Heart right ventricle (tissue), 16 donors: ENCODE measurements at regions not wholly inside any gene's neighbourhood (a gene's known extent, or its start where the extent isn't known, plus 50 kb on each side); places are given as distances from the start of the nearest gene placed in this dataset.
A peak's percentile ranks its signal among the peaks of the same experiment; 100 is the strongest.

ENCODE experiments used
- ATAC-seq, 8 donors: fragments of 200-7000 bp; cut with Tn5 transposase; one replicate each; pipeline ENCODE4 v1.9.1; 2020; ENCODE audit warnings: mild to moderate bottlenecking in 8 of 8, moderate library complexity in 8 of 8, moderate number of reproducible peaks in 1 of 8
- DNase-seq, 2 donors: peaks; one replicate each; pipeline ENCODE4 v3.0.0-alpha.2; 2020
- H3K27ac ChIP-seq, 10 donors: fragments of 200-600 bp; sonication (generic) in 2 of 10; one replicate each; pipeline versions ENCODE4 v1.5.0 to v1.8.0; 2020 to 2022; ENCODE audit warnings: mild to moderate bottlenecking in 3 of 10
- H3K27me3 ChIP-seq, 7 donors: fragments of 200-600 bp; one replicate each; pipeline ENCODE4 v1.8.0; 2021 to 2022; ENCODE audit warnings: mild to moderate bottlenecking in 2 of 7
- H3K36me3 ChIP-seq, 9 donors: fragments of 200-600 bp; sonication (generic) in 1 of 9; one replicate each; pipeline versions ENCODE4 v1.5.0 to v1.8.0; 2020 to 2022; ENCODE audit warnings: mild to moderate bottlenecking in 2 of 9
- H3K4me1 ChIP-seq, 9 donors: fragments of 200-600 bp; sonication (generic) in 1 of 9; one replicate each; pipeline versions ENCODE4 v1.5.0 to v1.8.0; 2020 to 2022; ENCODE audit warnings: mild to moderate bottlenecking in 4 of 9
- H3K4me3 ChIP-seq, 10 donors: fragments of 200-600 bp; sonication (generic) in 2 of 10; one replicate each; pipeline versions ENCODE4 v1.5.0 to v1.8.0; 2020 to 2022; ENCODE audit warnings: mild to moderate bottlenecking in 7 of 10, moderate library complexity in 2 of 10
- H3K9me3 ChIP-seq, 11 donors: fragments of 200-600 bp in 10 of 11; sonication (generic) in 2 of 11; one replicate each; pipeline versions ENCODE4 v1.5.0 to v1.8.0; 2013 to 2022; ENCODE audit warnings: mild to moderate bottlenecking in 2 of 11, control low read depth in 1 of 11, moderate library complexity in 1 of 11
- CTCF ChIP-seq, 9 donors: fragments of 200-600 bp; sonication (generic) in 2 of 9; IDR thresholded peaks; one replicate each; pipeline versions ENCODE4 v1.5.0 to v1.8.0; 2021 to 2022; ENCODE audit warnings: antibody characterized with exemption in 9 of 9, mild to moderate bottlenecking in 5 of 9, moderate library complexity in 1 of 9
- WGBS, 2 donors: extraction: QIAGEN DNeasy Blood & Tissue Kit; methylation state at CpG; one replicate each; pipeline ENCODE4 v1.1.7; 2013; ENCODE audit warnings: inconsistent platforms in 1 of 2; 5-methylcytosine and 5-hydroxymethylcytosine counted together
- intact Hi-C, 10 donors: fragments of 100-400 bp; cut with DNase I; formaldehyde crosslinking; loops; one replicate each; pipeline versions ENCODE4 v1.11.1 to v1.14.2; 2022
- donor health status: Arrhythmogenic right ventricular cardiomyopathy.
- donor health status: ischemic (EF 13 %, LVEDD 7.1; RV severe dilation, severe dysfunction).
- donor health status: healthy with polysubstance abuse.
- donor health status: DM: no; HTN: yes; CAD: no.
- donor health status: DM: no; HTN: no; CAD: no.
- donor health status: ischemic (EF 25% LVEDD 6.9; RV normal size, moderate dysfunction).
- donor health status: ischemic (EF 25% LVEDD 5.7; RV mildly dilated, moderate dysfunction).
- donor health status: healthy.
- donor health status: DM: yes; HTN: yes; CAD: no.
- donor health status: Ischemic cardiomyopathy.
- donor health status: ischemic (EF 35%, LVEDD 5.7; RV mildly dilated, moderate dysfunction).
- donor health status: nonischemic (EF 11% LVEDD 7.7; RV severe dilation, severe dysfunction).
- donor health status: DM: yes; HTN: yes; CAD: no.
- donor health status: PGD.
- donor health status: ischemic (EF 29% LVEDD 5.4; RV normal size, mild dysfunction).
- donor health status: nonischemic (EF 23%, LVEDD 6.1; RV moderate dilation, normal function).

DNA sequence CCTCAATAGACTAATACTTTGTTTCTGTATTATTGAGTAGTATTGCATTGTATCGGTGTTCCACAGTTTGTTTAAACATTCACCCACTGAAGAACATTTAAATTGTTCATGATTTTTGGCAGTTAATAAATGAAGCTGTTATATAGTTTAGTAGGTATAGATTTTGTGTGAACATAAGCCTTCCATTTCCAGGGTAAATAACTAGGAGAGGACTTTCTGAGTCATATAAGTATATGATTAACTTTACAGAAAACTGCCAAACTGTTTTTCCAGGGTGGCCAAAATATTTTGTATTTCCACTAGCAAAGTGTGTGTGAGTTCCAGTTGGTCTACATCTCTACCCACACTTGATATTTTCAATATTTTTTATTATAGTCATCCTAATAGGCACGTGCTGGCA, 70.0 kb upstream of the MLIP start:
- intact Hi-C loops = no loop called here
- H3K27ac ChIP-seq = no peak overlapping the region
- H3K4me3 ChIP-seq = no peak overlapping the region
- H3K27me3 ChIP-seq = no peaks in the 10 kb centered on the region
- no peaks in the 10 kb centered on the region for H3K9me3 ChIP-seq
- H3K36me3 ChIP-seq = no peaks in the 10 kb centered on the region
- H3K4me1 ChIP-seq = peaks cover 0 to 54% (median 10%) of the 10 kb centered on the region in 9 donors
- ATAC-seq = no peak
- no peak for TF ChIP-seq CTCF (IDR thresholded peaks at IDR 0.05)
- no peak for DNase-seq
- WGBS, 2 donors = 75 to 79% methylated on average over 2 of the region's 2 CpGs

GRCh38 chr6:54043360-54043759, 67.9 kb upstream of the MLIP start:
- 35 to 45% methylated on average over 3 of the region's 3 CpGs for WGBS, 2 donors
- DNase-seq (no peak), ATAC-seq (peak in 2 of 8 donors; percentile 23 to 47)
- Histone ChIP-seq H3K4me1 (peaks cover 0 to 66% (median 11%) of the 10 kb centered on the region in 9 donors), H3K9me3 (no peaks in the 10 kb centered on the region), H3K27me3 (no peaks in the 10 kb centered on the region), H3K4me3 (no peak overlapping the region), H3K27ac (peak overlapping the region in 3 of 10 donors; percentile 6 to 18 (median 8)), H3K36me3 (no peaks in the 10 kb centered on the region)
- TF ChIP-seq CTCF (IDR thresholded peaks at IDR 0.05) = no peak
- intact Hi-C loops = no loop called here

DNA sequence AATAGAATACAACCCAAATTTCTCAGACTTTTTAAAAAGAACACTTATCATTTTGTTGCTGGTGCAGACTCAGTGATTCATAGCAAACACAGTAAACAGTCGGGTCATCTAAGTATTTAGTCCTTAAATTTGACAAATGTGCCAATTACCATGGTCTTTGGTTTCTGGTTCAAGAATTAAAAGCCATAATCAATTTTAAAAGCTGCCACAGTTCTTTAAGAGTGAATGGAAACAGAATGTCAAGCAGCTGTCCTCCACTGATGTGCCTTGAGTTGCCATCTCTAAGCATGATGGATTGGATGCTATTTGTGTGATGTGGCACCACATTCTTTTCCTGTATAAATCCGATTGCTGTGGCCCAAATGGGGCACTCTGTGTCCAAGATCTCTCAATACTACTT, 67.2 kb upstream of the MLIP start:
- Histone ChIP-seq H3K36me3 (no peaks in the 10 kb centered on the region), H3K4me1 (peaks cover 0 to 73% (median 16%) of the 10 kb centered on the region in 9 donors), H3K4me3 (no peak overlapping the region), H3K27ac (peak overlapping the region in 1 of 10 donors; percentile 18), H3K9me3 (no peaks in the 10 kb centered on the region), H3K27me3 (no peaks in the 10 kb centered on the region)
- no peak for ATAC-seq
- intact Hi-C loops = no loop called here
- no peak for DNase-seq
- TF ChIP-seq CTCF (IDR thresholded peaks at IDR 0.05) = no peak
- WGBS, 2 donors = 58 to 63% methylated on average over 2 of the region's 2 CpGs

DNA sequence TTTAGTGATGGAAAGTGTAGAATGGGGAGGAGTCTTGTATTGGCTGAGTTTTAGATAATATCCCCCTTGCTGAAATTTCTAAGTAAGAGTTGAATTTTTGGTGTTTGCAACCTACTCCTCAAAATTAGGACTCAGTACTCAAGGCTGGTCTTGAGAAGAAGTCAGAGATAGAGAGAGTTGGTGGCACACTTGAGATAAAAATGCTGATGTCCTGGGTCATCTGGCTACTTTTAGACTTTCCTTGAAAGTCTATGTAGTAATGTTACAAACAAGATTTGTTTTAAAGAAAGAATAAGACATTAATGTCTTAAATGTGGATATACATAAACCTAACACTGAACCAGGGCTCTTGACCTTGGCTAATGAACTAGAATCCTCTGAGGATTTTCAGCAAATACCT, 62.5 kb upstream of the MLIP start:
- Histone ChIP-seq H3K36me3 (no peaks in the 10 kb centered on the region), H3K4me1 (peaks cover 0 to 66% (median 18%) of the 10 kb centered on the region in 9 donors)
- TF ChIP-seq CTCF (IDR thresholded peaks at IDR 0.05) = no peak

More for the DNA sequence above, 62.5 kb upstream of the MLIP start:
- DNase-seq (no peak), ATAC-seq (no peak)
- Histone ChIP-seq H3K4me3 (no peak overlapping the region), H3K27me3 (no peaks in the 10 kb centered on the region), H3K27ac (peak overlapping the region in 5 of 10 donors; percentile 18 to 84 (median 32)), H3K9me3 (no peaks in the 10 kb centered on the region)
- intact Hi-C loops = no loop called here
